Activated naive CD4-positive, alpha-beta T cell treated with anti-CD3 and anti-CD28 coated beads, Interleukin-2, amount 10 ng/mL, durations not matched to agents 7 days and 5 days (primary cell): ENCODE measurements at regions not wholly inside any gene's neighbourhood (a gene's known extent, or its start where the extent isn't known, plus 50 kb on each side); places are given as distances from the start of the nearest gene placed in this dataset.

Experiments used
- CTCF ChIA-PET: fragments of 350-600 bp; sonication (Branson Sonifier 250); formaldehyde crosslinking; loops from one replicate; lab custom pipeline; 2021; ENCODE audit warnings: antibody characterized with exemption; lab: Charles Lee
- DNase-seq: peaks from one replicate; pipeline ENCODE4 v3.0.0-alpha.2; 2020
- H3K27ac Mint-ChIP-seq: one replicate; pipeline ENCODE4 v1.8.0; 2021; ENCODE audit warnings: mild to moderate bottlenecking, moderate library complexity, mixed read lengths
- H3K27me3 Mint-ChIP-seq: one replicate; pipeline ENCODE4 v1.8.0; 2021; ENCODE audit warnings: mild to moderate bottlenecking, mixed read lengths
- H3K36me3 Mint-ChIP-seq: one replicate; pipeline ENCODE4 v1.8.0; 2021; ENCODE audit warnings: mixed read lengths
- H3K4me1 Mint-ChIP-seq: one replicate; pipeline ENCODE4 v1.8.0; 2021; ENCODE audit warnings: mixed read lengths
- H3K4me3 Mint-ChIP-seq: one replicate; pipeline ENCODE4 v1.8.0; 2021; ENCODE audit warnings: mild to moderate bottlenecking, moderate library complexity, mixed read lengths
- H3K9me3 Mint-ChIP-seq: one replicate; pipeline ENCODE4 v1.8.0; 2021; ENCODE audit warnings: mixed read lengths

DNA sequence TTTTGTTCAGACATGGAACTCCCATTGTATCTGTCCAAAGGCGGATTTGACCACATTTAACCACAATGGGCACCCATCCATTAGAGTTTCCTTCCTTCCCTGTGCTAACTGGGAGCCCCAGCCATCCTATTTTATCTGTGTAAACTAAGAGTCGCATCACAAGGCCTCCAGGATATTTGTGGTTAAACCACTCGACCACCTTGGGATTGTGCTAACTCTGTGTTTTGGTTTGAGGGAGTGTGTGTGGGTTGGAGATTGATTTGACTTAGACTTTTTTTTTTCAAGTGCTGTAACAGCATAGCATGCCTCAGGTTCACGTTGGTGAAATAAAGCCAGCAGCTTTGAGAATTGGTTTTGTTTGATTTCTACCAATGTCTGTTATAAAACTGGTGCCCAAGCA lies 100.4 kb upstream of the TP63 start:
- CTCF ChIA-PET, result interaction anchor here (0.9 kb wide), 1 partner anchor 253 kb away, joined by 3 read pairs; no protein-coding TSS in a partner anchor
- no peaks in the 10 kb centered on the region for H3K27me3 Mint-ChIP-seq
- H3K36me3 Mint-ChIP-seq, result no peaks in the 10 kb centered on the region
- H3K4me1 Mint-ChIP-seq, result peaks cover 3% of the 10 kb centered on the region
- H3K9me3 Mint-ChIP-seq, result peaks cover 6% of the 10 kb centered on the region
- no peak overlapping the region for H3K4me3 Mint-ChIP-seq
- DNase-seq, result no peak
- no peak overlapping the region for H3K27ac Mint-ChIP-seq

DNA sequence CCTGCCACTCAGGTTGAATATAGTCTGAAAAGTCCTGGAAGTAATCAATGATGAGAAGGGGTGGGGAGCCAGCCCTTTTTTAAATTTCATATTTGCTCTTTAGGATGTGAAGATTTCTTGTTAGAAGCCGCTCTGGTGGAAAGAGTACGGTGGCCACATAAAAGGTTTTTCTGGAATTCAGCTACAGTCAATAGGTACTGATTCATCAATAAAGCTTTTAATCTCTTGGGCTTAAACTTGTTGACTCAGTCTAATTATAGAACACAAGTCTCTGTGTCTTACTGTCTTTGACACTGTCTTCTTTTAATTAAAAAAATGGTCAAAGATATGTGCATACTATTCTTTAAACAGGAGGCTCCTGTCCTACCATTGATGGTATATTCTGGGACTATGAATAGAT lies 99.9 kb upstream of the TP63 start:
- CTCF ChIA-PET, result no interaction called here
- H3K36me3 Mint-ChIP-seq, result no peaks in the 10 kb centered on the region
- H3K27me3 Mint-ChIP-seq, result no peaks in the 10 kb centered on the region
- no peak overlapping the region for H3K27ac Mint-ChIP-seq
- H3K4me1 Mint-ChIP-seq, result peaks cover 3% of the 10 kb centered on the region
- no peak for DNase-seq
- peaks cover 2% of the 10 kb centered on the region for H3K9me3 Mint-ChIP-seq
- no peak overlapping the region for H3K4me3 Mint-ChIP-seq

DNA sequence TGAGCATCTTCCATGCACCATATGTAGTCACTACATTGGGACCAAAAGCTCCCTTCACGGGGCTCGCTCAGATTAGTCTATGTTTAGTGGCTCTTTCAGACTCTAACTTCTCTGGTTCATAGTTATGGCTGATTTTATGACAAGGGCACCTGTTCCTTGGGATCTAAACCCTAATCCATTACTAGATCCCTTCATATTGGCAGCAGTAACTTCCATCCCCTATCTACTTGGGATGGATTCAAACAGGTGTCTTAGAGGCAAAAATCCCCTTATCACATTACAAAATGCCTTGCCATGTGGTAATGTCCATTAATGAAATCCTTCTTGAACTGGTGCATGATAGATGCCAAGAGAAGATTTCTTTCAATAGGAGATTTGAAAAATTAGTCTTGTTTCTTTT lies 96.7 kb upstream of the TP63 start:
- Mint-ChIP-seq H3K4me1 (peaks cover 3% of the 10 kb centered on the region), H3K36me3 (no peaks in the 10 kb centered on the region)

DNA sequence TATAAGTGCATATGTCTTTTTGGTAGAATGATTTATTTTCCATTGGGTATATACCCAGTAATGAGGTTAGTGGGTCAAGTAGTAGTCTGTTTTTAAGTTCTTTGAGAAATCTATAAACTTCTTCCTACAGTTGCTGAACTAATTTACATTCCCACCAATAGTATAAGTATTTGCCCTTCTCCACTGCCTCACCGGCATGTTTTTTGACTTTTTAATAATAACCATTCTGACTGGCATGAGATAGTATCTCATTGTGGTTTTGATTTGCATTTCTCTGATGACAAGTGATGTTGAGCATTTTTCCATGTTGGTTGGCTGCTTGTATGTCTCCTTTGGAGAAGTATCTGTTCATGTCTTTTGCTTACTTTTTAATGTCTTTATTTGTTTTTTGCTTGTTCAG lies 94.1 kb upstream of the TP63 start:
- no peak overlapping the region for H3K27ac Mint-ChIP-seq
- no peak for DNase-seq

More for the DNA sequence above, 96.7 kb upstream of the TP63 start:
- no peak for DNase-seq
- CTCF ChIA-PET, result no interaction called here
- no peaks in the 10 kb centered on the region for H3K27me3 Mint-ChIP-seq
- H3K9me3 Mint-ChIP-seq, result no peaks in the 10 kb centered on the region
- H3K4me3 Mint-ChIP-seq, result no peak overlapping the region
- H3K27ac Mint-ChIP-seq, result no peak overlapping the region

DNA sequence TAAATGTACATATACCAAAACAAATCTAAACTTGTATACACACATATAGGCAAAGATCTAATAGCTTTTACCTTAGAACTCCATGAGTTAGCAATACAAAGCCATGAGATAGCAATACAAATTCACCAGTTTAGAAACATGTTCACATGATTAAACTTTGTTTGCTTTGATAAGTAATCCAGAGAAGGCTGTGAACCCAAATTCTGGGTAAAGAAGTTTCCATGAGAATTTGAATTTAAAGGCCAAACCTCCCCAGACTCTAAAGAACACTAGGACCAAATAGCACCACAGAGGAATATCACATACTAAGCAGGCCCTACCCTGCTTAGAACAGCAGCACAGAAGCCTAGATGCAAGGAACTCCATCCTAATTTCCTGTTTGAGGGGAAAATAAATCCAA lies 83.7 kb upstream of the TP63 start:
- Mint-ChIP-seq H3K4me1 (no peaks in the 10 kb centered on the region), H3K27ac (no peak overlapping the region), H3K4me3 (no peak overlapping the region), H3K27me3 (no peaks in the 10 kb centered on the region), H3K9me3 (peaks cover 21% of the 10 kb centered on the region), H3K36me3 (no peaks in the 10 kb centered on the region)
- CTCF ChIA-PET, result no interaction called here
- no peak for DNase-seq

More for the DNA sequence above, 94.1 kb upstream of the TP63 start:
- no peaks in the 10 kb centered on the region for H3K9me3 Mint-ChIP-seq
- H3K4me3 Mint-ChIP-seq, result no peak overlapping the region
- H3K36me3 Mint-ChIP-seq, result no peaks in the 10 kb centered on the region
- no peaks in the 10 kb centered on the region for H3K4me1 Mint-ChIP-seq
- CTCF ChIA-PET, result no interaction called here
- H3K27me3 Mint-ChIP-seq, result no peaks in the 10 kb centered on the region

DNA sequence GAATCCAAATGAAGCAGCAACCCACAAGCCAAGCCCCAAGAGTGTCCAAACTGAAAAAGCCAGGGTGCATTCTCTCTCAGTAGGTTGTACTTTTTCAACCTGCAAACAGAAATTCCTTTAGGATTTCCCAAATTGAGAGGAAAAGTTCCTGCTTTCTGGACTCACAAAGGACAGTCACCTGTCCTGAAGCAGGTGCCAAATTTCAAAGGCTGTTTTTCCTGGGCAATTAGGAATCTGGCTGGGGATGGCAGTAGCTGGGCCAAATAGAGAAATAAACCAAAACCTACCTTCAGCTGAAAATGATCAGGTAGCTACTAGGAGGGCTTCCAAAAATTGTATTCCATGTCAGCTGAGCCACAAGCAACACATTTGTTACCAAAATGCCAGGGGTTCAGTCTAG lies 83.1 kb upstream of the TP63 start:
- Mint-ChIP-seq H3K9me3 (peaks cover 21% of the 10 kb centered on the region), H3K36me3 (no peaks in the 10 kb centered on the region), H3K27me3 (no peaks in the 10 kb centered on the region), H3K4me1 (no peaks in the 10 kb centered on the region), H3K4me3 (no peak overlapping the region), H3K27ac (no peak overlapping the region)
- CTCF ChIA-PET, result no interaction called here
- DNase-seq, result no peak

DNA sequence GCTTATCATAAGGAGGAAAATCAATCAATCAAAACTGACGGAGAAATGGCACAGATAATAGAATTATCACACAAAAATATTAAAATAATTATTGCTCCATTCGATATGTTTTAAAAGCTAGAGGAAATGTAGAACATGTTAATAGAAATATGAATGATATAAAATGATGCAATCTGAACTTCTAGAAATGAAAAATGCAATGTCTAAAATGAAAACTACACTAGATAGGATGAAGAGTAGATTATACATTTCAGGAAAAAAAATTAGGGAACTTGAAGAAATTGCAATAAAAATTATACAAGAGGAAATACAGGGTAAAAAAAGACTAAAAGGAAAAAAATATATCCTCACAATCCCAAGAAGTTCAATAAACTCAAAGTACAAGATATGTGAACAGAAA lies 80.2 kb upstream of the TP63 start:
- CTCF ChIA-PET, result no interaction called here

DNA sequence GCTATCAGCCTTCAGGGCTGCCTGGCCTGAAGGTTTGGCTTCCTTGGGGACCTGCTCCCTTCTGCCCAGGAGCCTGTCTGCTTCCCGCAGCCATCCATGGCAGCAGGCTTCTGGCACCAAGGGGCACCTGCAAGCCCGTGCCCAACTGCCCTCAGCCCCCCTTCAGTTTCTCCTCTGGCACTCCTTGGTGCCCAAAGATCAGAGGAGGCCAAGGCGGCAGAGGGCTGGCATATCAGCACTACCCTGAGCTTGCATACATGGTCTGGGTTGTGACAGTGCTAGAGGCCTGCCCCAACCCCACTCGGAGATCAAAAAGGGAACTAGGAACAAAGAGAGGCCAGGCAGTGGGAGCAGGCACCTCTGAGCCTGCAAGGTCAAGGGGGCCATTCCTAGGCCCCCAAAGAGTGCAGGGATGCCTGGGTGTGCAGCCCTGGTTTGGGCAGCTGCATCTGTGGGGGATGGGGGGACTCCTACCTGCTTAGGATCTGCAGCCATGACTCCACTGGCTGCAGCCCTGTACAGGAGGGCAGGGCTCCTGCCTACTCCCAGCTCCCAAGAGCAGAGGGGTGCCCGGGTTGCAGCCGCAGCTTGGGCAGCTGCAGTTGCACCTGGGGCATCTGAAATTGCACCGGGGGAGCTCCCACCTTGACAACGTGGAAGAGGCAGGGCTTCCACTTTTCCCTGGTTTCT lies 76.2 kb upstream of the TP63 start:
- Mint-ChIP-seq H3K27me3 (no peaks in the 10 kb centered on the region), H3K4me3 (no peak overlapping the region), H3K36me3 (no peaks in the 10 kb centered on the region), H3K4me1 (no peaks in the 10 kb centered on the region), H3K27ac (no peak overlapping the region), H3K9me3 (peaks cover 14% of the 10 kb centered on the region)
- DNase-seq, result no peak
- CTCF ChIA-PET, result no interaction called here

More for the DNA sequence above, 80.2 kb upstream of the TP63 start:
- no peaks in the 10 kb centered on the region for H3K27me3 Mint-ChIP-seq
- H3K36me3 Mint-ChIP-seq, result no peaks in the 10 kb centered on the region
- no peak overlapping the region for H3K27ac Mint-ChIP-seq
- no peak overlapping the region for H3K4me3 Mint-ChIP-seq
- DNase-seq, result no peak
- H3K9me3 Mint-ChIP-seq, result peaks cover 21% of the 10 kb centered on the region
- no peaks in the 10 kb centered on the region for H3K4me1 Mint-ChIP-seq

DNA sequence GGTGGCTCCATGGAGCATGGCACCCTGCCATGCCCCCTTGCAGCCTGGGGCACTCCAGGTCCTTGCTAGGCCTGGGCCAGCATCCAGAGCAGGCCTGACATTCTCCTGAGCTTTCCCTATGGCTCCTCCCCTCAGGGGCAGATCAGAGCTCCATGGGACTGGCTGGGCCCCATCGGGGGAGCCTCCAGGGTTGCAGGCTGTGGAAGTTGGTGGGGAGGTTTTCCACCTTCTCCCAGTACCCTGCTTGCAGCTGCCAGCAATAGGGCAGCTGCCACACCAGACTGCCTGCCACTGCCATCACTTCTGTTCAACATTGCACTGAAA lies 75.7 kb upstream of the TP63 start:
- no peaks in the 10 kb centered on the region for H3K36me3 Mint-ChIP-seq
- no peaks in the 10 kb centered on the region for H3K27me3 Mint-ChIP-seq
- H3K4me1 Mint-ChIP-seq, result no peaks in the 10 kb centered on the region
- peaks cover 9% of the 10 kb centered on the region for H3K9me3 Mint-ChIP-seq
- CTCF ChIA-PET, result no interaction called here
- no peak for DNase-seq
- no peak overlapping the region for H3K4me3 Mint-ChIP-seq
- no peak overlapping the region for H3K27ac Mint-ChIP-seq

DNA sequence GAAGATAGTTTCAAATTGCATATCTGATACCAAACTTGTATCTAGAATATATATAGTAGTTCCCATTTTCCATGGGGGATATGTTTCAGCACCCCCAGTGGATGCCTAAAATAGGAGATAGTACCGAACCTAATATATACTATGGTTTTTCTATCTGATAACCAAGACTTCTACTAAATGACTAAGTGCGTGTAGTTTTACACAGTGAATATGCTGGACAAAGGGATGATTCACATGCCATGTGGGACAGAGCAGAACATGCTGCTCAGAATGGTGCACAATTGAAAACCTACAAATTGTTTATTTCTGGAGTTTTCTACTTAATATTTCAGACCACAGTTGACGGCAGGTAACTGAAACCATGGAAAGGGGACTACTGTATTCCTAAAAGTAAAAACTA lies 73.4 kb upstream of the TP63 start:
- Mint-ChIP-seq H3K36me3 (no peaks in the 10 kb centered on the region), H3K27me3 (no peaks in the 10 kb centered on the region), H3K4me1 (no peaks in the 10 kb centered on the region), H3K4me3 (no peak overlapping the region), H3K27ac (no peak overlapping the region), H3K9me3 (peaks cover 3% of the 10 kb centered on the region)
- DNase-seq, result no peak
- CTCF ChIA-PET, result interaction anchor here (2.3 kb wide), 1 partner anchor 285 kb away, joined by 7 read pairs; no protein-coding TSS in a partner anchor

DNA sequence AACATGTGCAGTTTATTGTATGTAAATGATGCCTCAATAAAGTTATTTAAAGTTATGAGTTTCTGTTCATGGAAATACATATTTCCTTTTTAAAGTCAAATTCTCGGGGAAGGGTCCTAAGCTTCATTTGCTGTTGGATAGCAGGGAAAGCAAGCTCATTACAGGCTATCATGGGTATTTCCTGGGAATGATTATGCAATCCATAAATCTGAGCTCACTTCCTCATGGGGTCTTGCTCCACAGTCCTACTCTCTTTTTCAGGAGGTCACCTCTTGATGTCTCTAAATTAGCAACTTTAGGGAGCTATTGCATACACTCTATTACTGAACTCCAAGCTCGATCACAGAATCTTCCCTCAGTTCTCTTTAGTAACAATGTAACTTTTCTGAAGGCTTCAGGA lies 69.9 kb upstream of the TP63 start:
- no peak for DNase-seq
- CTCF ChIA-PET, result no interaction called here
- H3K9me3 Mint-ChIP-seq, result peaks cover 3% of the 10 kb centered on the region
- peaks cover 3% of the 10 kb centered on the region for H3K4me1 Mint-ChIP-seq
- H3K27ac Mint-ChIP-seq, result no peak overlapping the region
- no peaks in the 10 kb centered on the region for H3K36me3 Mint-ChIP-seq
- H3K4me3 Mint-ChIP-seq, result no peak overlapping the region
- H3K27me3 Mint-ChIP-seq, result no peaks in the 10 kb centered on the region

DNA sequence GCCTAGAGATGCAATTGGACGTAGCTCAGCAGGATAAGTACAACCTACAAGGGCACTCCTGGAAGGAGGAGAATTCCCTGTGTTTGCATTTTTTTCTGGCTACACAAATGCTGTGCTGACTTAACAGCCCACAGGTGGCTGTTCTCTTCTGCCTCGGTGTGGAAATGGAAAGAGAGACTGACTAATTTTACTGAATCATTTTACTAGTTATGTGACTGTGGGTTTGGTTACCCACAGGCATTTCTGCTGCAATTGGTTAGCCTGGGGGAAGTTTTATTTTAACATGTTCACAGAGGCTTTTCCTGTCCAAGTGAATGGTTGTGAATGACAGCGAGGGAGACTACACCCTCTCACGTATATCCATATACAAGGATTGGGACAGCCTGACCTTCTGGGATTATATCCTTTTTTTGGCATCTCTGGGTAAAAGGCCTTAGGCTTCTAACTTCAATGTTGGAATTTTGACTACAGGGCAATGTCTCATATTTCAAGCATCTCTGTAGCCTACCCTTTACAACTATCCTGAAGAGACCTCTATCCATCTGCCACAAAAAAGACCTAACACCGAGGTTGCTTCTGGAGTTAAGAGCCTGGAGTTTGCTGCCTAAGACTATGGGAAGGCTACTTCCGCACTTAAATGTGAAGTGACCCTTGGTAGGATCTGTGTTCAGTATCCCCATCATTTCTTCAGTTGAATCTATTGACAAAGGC lies 67.2 kb upstream of the TP63 start:
- Mint-ChIP-seq H3K27me3 (no peaks in the 10 kb centered on the region), H3K4me1 (peaks cover 3% of the 10 kb centered on the region), H3K4me3 (no peak overlapping the region), H3K9me3 (no peaks in the 10 kb centered on the region), H3K27ac (no peak overlapping the region), H3K36me3 (no peaks in the 10 kb centered on the region)
- CTCF ChIA-PET, result interaction anchor here (0.6 kb wide), 1 partner anchor 135 kb away, joined by 3 read pairs; no protein-coding TSS in a partner anchor
- DNase-seq, result peak; percentile 28

DNA sequence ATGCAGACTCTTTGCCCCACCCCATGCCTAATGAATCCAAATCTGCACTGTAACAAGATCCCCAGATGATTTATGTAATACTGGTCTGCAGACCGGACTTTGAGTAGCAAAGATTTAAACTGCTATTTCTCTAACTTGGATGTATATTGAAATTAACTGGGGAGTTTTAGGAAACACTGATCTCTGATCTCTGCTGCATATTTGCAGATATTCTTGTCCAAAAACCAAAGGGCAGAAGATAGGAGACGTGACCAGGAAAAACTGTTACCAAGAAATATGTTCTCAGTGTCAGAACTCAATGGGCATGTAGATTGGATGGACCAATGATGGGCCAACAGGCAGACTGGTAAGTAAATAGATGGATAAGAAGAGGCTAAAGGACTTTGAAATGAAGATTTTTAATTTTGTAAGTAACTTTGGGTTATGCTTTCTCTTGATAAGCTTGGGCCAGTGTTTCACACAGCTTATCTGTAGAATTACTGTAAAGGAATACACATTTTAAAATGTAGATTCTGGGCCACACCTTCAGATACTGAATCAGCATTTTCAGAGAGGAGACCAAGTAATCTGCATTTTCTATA lies 64.5 kb upstream of the TP63 start:
- no peak for DNase-seq
- Mint-ChIP-seq H3K27me3 (no peaks in the 10 kb centered on the region), H3K36me3 (no peaks in the 10 kb centered on the region), H3K4me3 (no peak overlapping the region), H3K9me3 (no peaks in the 10 kb centered on the region), H3K27ac (no peak overlapping the region), H3K4me1 (peaks cover 9% of the 10 kb centered on the region)
- CTCF ChIA-PET, result no interaction called here

DNA sequence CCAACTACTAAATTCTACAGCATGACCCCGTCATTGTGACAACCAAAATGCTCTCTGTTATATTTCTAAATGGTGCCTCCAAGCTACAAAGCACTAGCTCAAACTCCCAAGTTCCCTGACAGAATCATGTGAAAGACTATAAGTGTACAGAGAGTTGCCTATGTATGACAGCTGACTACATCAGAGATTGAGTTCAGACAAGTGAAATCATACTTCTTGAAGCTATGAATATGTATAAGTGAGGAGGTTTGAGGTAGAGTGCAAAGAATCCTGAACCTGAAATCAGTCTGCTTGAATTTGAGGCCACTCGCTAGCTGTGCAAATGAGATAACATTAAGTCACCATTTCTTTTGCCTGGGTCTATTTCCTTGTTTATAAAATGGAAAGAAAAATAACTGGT lies 63.9 kb upstream of the TP63 start:
- no peaks in the 10 kb centered on the region for H3K27me3 Mint-ChIP-seq
- H3K9me3 Mint-ChIP-seq, result no peaks in the 10 kb centered on the region
- H3K27ac Mint-ChIP-seq, result no peak overlapping the region
- H3K4me3 Mint-ChIP-seq, result no peak overlapping the region
- H3K36me3 Mint-ChIP-seq, result no peaks in the 10 kb centered on the region
- CTCF ChIA-PET, result no interaction called here
- no peak for DNase-seq
- H3K4me1 Mint-ChIP-seq, result peaks cover 9% of the 10 kb centered on the region
